ENCODE measurements at regions not wholly inside any gene's neighbourhood (a gene's known extent, or its start where the extent isn't known, plus 50 kb on each side); places are given as distances from the start of the nearest gene placed in this dataset.

DNA sequence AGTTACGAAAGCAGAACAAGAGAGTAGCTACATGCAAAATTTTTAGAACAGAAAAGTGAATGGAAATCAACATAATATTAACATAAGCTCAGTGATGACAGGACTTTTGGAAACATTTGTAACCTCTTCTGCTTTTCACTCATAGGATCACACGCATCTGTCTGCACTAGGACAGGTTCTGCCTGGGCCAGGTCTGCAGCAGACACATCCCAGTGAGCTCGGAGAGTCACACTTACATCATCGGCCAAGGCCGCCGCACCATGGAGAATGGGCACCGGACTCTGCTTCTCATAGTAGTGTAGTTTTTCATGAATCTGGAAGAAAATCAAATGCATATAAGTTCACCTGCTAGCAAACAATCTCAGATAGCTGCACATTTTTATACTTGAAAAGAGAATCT lies 150.9 kb upstream of the ODAD2 start:
- no peak for DNase-seq (ENCODE audit: low read depth in 2 of 2)
- no peak overlapping the region for H3K4me3 ChIP-seq (replicated peaks in 1 of 2; ENCODE audit: low read depth in 2 of 2, low read length in 2 of 2)
- TF ChIP-seq, protein P1, sequence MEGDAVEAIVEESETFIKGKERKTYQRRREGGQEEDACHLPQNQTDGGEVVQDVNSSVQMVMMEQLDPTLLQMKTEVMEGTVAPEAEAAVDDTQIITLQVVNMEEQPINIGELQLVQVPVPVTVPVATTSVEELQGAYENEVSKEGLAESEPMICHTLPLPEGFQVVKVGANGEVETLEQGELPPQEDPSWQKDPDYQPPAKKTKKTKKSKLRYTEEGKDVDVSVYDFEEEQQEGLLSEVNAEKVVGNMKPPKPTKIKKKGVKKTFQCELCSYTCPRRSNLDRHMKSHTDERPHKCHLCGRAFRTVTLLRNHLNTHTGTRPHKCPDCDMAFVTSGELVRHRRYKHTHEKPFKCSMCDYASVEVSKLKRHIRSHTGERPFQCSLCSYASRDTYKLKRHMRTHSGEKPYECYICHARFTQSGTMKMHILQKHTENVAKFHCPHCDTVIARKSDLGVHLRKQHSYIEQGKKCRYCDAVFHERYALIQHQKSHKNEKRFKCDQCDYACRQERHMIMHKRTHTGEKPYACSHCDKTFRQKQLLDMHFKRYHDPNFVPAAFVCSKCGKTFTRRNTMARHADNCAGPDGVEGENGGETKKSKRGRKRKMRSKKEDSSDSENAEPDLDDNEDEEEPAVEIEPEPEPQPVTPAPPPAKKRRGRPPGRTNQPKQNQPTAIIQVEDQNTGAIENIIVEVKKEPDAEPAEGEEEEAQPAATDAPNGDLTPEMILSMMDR (IDR thresholded peaks at IDR 0.05; ENCODE audit: low read depth, low read length): no peak

DNA sequence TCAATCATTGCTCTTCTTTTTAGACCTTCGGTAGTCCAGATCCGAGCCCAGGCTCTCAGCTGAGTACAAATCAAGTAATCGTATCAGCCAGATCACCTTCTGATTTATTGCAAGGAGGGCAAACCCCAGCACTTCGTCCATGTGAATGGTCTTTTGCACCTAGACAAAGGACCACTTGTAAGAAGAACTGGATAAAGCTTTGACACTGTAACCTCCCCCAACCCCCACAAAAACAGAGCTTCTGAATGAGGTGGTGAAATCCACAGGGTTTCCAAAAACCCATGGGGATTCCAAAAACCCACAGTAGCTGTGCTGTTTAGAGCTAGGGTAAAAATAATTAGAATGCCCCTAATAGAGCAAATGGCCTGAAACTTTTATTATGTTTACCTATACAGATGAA lies 148.8 kb upstream of the ODAD2 start:
- no peak for DNase-seq (ENCODE audit: low read depth in 2 of 2)
- H3K4me3 ChIP-seq (replicated peaks in 1 of 2; ENCODE audit: low read depth in 2 of 2, low read length in 2 of 2): no peak overlapping the region
- TF ChIP-seq, protein P1 (IDR thresholded peaks at IDR 0.05; ENCODE audit: low read depth, low read length): no peak

DNA sequence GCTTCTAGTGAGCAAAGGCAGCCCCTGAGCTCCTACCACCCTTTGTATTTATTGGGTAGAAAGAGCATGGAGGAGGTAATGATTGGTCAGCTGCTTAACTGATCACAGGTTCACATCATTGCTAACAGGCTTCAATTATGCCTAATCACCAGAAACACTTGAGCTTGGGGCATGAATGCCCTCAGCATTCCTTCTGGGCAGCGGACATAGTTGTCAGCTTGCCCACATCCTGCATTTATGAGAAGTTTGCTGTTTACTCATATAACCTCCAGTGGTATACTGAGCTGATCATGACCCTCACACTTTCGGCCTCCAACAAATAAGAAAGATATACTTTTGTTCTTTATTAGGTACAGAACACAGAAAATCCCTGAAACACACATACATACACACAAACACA lies 140.3 kb upstream of the ODAD2 start:
- DNase-seq (ENCODE audit: low read depth in 2 of 2): peak in 1 of 2 donors; percentile 26
- TF ChIP-seq, protein P1 (IDR thresholded peaks at IDR 0.05; ENCODE audit: low read depth, low read length): no peak
- H3K4me3 ChIP-seq (replicated peaks in 1 of 2; ENCODE audit: low read depth in 2 of 2, low read length in 2 of 2): no peak overlapping the region

DNA sequence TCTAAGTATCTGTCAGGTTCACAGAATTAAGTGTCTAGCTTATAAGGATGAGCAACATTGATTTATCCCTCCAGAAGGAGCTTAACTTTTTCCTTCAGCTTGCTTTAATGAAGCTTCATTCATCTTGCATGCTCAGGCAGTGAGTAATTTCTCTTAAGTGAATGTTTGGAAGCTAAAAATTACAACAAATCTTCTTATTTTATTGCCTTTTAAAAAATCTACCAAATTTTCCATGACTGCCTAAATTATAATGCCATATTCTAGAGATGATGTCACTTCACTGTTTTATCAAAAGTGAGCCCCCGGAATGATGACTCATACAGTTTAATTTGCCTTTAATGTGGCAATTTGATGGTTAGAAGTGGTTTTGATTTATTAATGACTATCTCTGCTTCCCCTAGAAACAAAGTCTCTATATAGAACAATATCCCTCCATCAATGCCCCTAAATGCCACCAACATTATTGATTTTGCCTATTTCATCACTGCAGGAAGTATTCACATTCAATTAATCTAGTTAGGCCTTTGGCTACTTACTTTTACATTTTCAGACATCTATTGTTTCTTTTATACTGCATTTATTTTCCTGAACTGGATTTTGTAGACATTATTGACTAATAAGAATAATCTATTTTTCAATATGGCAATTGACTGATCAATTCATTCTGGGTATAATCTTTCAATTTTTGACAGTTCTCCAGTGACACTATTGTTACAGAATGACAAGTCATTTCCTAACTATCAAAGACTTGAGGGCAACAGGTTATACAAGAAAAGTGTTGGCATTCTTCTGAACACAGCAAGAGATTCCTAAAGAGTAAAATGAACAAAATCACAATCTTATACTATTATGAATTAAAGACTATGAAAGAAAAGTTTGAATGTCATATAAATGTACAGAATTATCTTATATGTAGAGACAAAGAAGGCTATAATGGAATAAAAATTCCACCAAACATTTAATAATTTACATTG lies 139.3 kb upstream of the ODAD2 start:
- no peak overlapping the region for H3K4me3 ChIP-seq (replicated peaks in 1 of 2; ENCODE audit: low read depth in 2 of 2, low read length in 2 of 2)
- DNase-seq (ENCODE audit: low read depth in 2 of 2): no peak

DNA sequence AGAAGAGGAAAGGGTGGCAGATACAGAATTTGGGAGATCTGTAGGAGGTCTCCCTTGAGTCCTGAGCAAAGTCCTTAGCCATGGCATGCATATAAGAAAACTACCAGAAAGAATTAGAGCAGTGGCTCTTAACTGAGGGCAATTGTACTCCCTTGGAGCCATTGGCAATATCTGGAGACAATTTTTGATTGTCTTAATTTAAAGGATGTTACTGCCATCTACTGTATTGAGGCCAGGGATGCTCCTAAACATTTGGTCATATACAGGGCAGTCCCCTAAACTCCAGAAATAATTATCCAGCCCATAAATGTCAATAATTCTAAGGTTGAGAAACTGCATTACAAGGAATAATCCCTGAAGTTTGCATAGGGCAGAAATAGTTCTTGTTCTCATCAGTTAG lies 136.4 kb upstream of the ODAD2 start:
- peak in 1 of 2 donors; percentile 6 for DNase-seq (ENCODE audit: low read depth in 2 of 2)
- no peak overlapping the region for H3K4me3 ChIP-seq (replicated peaks in 1 of 2; ENCODE audit: low read depth in 2 of 2, low read length in 2 of 2)
- TF ChIP-seq, protein P1 (IDR thresholded peaks at IDR 0.05; ENCODE audit: low read depth, low read length): no peak

More for the DNA sequence above, 139.3 kb upstream of the ODAD2 start:
- TF ChIP-seq, protein P1 (IDR thresholded peaks at IDR 0.05; ENCODE audit: low read depth, low read length): no peak

DNA sequence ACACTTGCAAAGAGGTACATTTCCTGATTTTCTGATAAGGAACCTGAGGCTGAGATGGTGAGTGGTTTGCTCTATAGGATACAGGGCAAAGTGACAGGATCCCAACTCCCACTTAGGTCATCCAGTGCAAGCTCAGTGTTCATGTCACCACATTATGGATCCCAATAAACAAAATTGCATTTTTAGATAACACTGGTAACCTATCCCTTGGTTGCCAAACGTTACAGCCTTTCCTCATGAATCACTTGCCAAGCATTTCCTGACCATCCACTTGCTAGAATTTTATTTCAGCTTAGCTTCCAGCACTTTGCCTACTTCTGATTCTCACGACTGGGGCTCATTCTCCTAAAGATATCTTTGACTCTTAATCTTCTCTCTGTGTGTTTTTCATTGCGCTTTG lies 131.4 kb upstream of the ODAD2 start:
- no peak overlapping the region for H3K4me3 ChIP-seq (replicated peaks in 1 of 2; ENCODE audit: low read depth in 2 of 2, low read length in 2 of 2)
- DNase-seq (ENCODE audit: low read depth in 2 of 2): peak; percentile 35 to 39
- TF ChIP-seq, protein P1 (IDR thresholded peaks at IDR 0.05; ENCODE audit: low read depth, low read length): no peak
